HepG2 (cell line): ENCODE measurements at regions not wholly inside any gene's neighbourhood (a gene's known extent, or its start where the extent isn't known, plus 50 kb on each side); places are given as distances from the start of the nearest gene placed in this dataset.
A peak's percentile ranks its signal among the peaks of the same experiment; 100 is the strongest.

Source experiments
- AGO2 ChIP-seq: fragments of 200-400 bp; formaldehyde crosslinking; optimal IDR thresholded peaks from 2 replicates; pipeline ENCODE3; 2017; ENCODE audit warnings: mild to moderate bottlenecking, low read depth, low read length, moderate library complexity
- ARID5B ChIP-seq: IDR thresholded peaks from 2 replicates; pipeline ENCODE4 v1.4.0; 2020; ENCODE audit warnings: mild to moderate bottlenecking, missing genetic modification reagents
- EP300 ChIP-seq, 3 experiments: sonication (generic) in 1 of 3; formaldehyde crosslinking in 1 of 3; IDR thresholded peaks; 2 replicates each; pipeline versions ENCODE4 v1.5.1 to v1.6.1; 2011 to 2020; ENCODE audit warnings: low read depth in 2 of 3, low read length in 2 of 3, borderline replicate concordance in 1 of 3, improper control_type of control experiment in 1 of 3, mild to moderate bottlenecking in 1 of 3, missing genetic modification reagents in 1 of 3, moderate library complexity in 1 of 3
- FOXO1 ChIP-seq: sonication (generic); formaldehyde crosslinking; IDR thresholded peaks from 2 replicates; pipeline ENCODE4 v1.4.0; 2020; ENCODE audit warnings: missing genetic modification reagents
- MAX ChIP-seq: IDR thresholded peaks from 2 replicates; pipeline ENCODE4 v1.6.1; 2012; ENCODE audit warnings: inconsistent platforms
- RCOR2 ChIP-seq: IDR thresholded peaks from 2 replicates; pipeline ENCODE4 v1.6.1; 2016; ENCODE audit warnings: missing biosample characterization, missing genetic modification reagents
- SOX5 ChIP-seq: IDR thresholded peaks from 2 replicates; pipeline ENCODE4 v1.6.1; 2016; ENCODE audit warnings: borderline replicate concordance
- ZBTB10 ChIP-seq: sonication (generic); formaldehyde crosslinking; IDR thresholded peaks from 2 replicates; pipeline ENCODE4 v1.4.0; 2020; ENCODE audit warnings: missing genetic modification reagents, borderline replicate concordance
- ZBTB7B ChIP-seq: sonication (generic); formaldehyde crosslinking; IDR thresholded peaks from 2 replicates; pipeline ENCODE4 v1.4.0; 2020; ENCODE audit warnings: missing genetic modification reagents
- ZNF121 ChIP-seq: sonication (generic); formaldehyde crosslinking; IDR thresholded peaks from 2 replicates; pipeline ENCODE4 v1.5.0; 2020; ENCODE audit warnings: mild to moderate bottlenecking, missing genetic modification reagents
- ZNF468 ChIP-seq: sonication (generic); formaldehyde crosslinking; IDR thresholded peaks from 2 replicates; pipeline ENCODE4 v1.8.0; 2022; ENCODE audit warnings: mild to moderate bottlenecking, moderate library complexity, missing genetic modification reagents
- ZNF747 ChIP-seq: sonication (generic); formaldehyde crosslinking; IDR thresholded peaks from 2 replicates; pipeline ENCODE4 v1.8.1; 2023; ENCODE audit warnings: missing genetic modification reagents, mild to moderate bottlenecking, borderline replicate concordance
- TF ChIP-seq, protein P1 (sequence below): sonication (generic); formaldehyde crosslinking; IDR thresholded peaks from 2 replicates; pipeline ENCODE4 v1.5.1; 2020; ENCODE audit warnings: mild to moderate bottlenecking, missing genetic modification reagents, moderate library complexity
- TF ChIP-seq, protein P2 (sequence below): sonication (generic); formaldehyde crosslinking; IDR thresholded peaks from 2 replicates; pipeline ENCODE4 v1.4.0; 2020; ENCODE audit warnings: mild to moderate bottlenecking, missing genetic modification reagents

DNA sequence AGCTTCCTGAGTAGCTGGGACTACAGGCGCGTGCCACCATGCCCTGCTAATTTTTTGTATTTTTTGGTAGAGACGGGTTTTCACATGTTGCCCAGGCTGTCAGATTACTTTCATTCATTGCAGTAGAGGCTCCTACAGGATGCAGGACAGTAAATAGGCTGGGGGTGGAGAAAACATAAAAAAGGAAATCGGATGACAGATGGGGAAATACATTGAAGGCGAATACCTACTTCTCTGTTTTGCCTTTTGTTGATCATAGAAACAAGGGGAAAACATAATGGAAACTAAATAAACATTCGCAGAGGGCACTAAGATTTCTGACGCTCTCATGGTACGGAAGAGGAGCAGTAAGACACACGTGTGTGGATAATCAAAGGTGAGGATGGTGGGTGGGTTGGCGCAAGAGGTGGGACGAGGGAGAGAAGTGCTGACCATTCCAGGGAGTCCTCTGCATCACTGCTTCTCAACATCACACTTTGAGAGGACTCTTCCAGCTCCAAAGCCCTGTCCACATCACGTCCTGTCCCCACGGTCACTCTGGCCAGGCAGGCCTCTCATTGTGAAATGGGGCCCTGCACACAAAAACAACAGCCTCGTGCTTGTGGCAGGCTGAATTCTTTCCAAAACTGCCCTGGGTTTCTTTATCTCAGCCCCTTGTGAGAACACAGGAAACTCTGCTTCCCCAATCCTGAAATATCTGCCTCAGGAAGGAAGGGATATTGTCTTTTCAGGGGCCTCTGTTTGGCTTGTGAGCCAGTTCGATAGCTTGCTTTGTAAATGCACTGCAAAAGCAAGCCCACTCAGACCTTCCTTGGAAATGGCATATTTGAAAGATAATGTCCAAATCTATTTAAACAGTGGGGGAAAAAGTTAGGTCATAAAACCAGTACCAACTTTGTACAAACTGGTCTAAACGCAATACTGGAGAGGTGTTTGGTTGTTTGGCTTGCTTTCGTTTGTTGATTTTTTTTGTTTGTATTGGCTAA lies 188.5 kb downstream of the FOXO1 start (continued):
- TF ChIP-seq, protein P1, sequence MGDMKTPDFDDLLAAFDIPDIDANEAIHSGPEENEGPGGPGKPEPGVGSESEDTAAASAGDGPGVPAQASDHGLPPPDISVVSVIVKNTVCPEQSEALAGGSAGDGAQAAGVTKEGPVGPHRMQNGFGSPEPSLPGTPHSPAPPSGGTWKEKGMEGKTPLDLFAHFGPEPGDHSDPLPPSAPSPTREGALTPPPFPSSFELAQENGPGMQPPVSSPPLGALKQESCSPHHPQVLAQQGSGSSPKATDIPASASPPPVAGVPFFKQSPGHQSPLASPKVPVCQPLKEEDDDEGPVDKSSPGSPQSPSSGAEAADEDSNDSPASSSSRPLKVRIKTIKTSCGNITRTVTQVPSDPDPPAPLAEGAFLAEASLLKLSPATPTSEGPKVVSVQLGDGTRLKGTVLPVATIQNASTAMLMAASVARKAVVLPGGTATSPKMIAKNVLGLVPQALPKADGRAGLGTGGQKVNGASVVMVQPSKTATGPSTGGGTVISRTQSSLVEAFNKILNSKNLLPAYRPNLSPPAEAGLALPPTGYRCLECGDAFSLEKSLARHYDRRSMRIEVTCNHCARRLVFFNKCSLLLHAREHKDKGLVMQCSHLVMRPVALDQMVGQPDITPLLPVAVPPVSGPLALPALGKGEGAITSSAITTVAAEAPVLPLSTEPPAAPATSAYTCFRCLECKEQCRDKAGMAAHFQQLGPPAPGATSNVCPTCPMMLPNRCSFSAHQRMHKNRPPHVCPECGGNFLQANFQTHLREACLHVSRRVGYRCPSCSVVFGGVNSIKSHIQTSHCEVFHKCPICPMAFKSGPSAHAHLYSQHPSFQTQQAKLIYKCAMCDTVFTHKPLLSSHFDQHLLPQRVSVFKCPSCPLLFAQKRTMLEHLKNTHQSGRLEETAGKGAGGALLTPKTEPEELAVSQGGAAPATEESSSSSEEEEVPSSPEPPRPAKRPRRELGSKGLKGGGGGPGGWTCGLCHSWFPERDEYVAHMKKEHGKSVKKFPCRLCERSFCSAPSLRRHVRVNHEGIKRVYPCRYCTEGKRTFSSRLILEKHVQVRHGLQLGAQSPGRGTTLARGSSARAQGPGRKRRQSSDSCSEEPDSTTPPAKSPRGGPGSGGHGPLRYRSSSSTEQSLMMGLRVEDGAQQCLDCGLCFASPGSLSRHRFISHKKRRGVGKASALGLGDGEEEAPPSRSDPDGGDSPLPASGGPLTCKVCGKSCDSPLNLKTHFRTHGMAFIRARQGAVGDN (CRISPR knock-in tag): peak; percentile 79
- TF ChIP-seq, protein P2, sequence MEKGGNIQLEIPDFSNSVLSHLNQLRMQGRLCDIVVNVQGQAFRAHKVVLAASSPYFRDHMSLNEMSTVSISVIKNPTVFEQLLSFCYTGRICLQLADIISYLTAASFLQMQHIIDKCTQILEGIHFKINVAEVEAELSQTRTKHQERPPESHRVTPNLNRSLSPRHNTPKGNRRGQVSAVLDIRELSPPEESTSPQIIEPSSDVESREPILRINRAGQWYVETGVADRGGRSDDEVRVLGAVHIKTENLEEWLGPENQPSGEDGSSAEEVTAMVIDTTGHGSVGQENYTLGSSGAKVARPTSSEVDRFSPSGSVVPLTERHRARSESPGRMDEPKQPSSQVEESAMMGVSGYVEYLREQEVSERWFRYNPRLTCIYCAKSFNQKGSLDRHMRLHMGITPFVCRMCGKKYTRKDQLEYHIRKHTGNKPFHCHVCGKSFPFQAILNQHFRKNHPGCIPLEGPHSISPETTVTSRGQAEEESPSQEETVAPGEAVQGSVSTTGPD (CRISPR knock-in tag): peak; percentile 77; the same call in 1 of the 2 replicates
- TF ChIP-seq EP300 (IDR thresholded peaks at IDR 0.05; ENCODE audit: low read depth in 2 of 2, low read length in 2 of 2) (peak in 1 of 2 experiments; percentile 59; a peak in 1 of 4 replicates), EP300 (CRISPR knock-in tag; IDR thresholded peaks at IDR 0.05; ENCODE audit: borderline replicate concordance) (peak; percentile 18; the same call in 1 of the 2 replicates), SOX5 (CRISPR knock-in tag) (peak; percentile 60; the same call in 1 of the 2 replicates), AGO2 (no peak), ARID5B (CRISPR knock-in tag) (peak; percentile 63), ZNF468 (CRISPR knock-in tag) (no peak), MAX (peak; percentile 54), RCOR2 (CRISPR knock-in tag) (peak; percentile 31; the same call in 1 of the 2 replicates), FOXO1 (CRISPR knock-in tag) (0 out of 2 replicates have a peak, but pooled peaks have one; percentile 38), ZNF121 (CRISPR knock-in tag) (no peak), ZNF747 (CRISPR knock-in tag) (no peak), ZBTB10 (CRISPR knock-in tag) (no peak), ZBTB7B (CRISPR knock-in tag) (peak; percentile 68)
